ENCODE measurements at regions not wholly inside any gene's neighbourhood (a gene's known extent, or its start where the extent isn't known, plus 50 kb on each side); places are given as distances from the start of the nearest gene placed in this dataset.

- no peaks in the 10 kb centered on the region for H3K9me3 Mint-ChIP-seq
These were observed 286.1 kb downstream of the IRF8 start for GRCh38 chr16:86185089-86185488.

GRCh38 chr16:86186313-86186712, 287.4 kb downstream of the IRF8 start:
- H3K4me1 Mint-ChIP-seq = no peaks in the 10 kb centered on the region
- H3K36me3 Mint-ChIP-seq = no peaks in the 10 kb centered on the region
- DNase-seq (ENCODE audit: low spot score in 2 of 2) = no peak
- no peaks in the 10 kb centered on the region for H3K9me3 Mint-ChIP-seq
- H3K4me3 Mint-ChIP-seq = no peak overlapping the region
- H3K27ac Mint-ChIP-seq = no peak overlapping the region
- H3K27me3 Mint-ChIP-seq = peaks cover 4% of the 10 kb centered on the region
- ATAC-seq (ENCODE audit: low read depth) = no peak

More at GRCh38 chr16:86185089-86185488, 286.1 kb downstream of the IRF8 start:
- no peak overlapping the region for H3K4me3 Mint-ChIP-seq
- ATAC-seq (ENCODE audit: low read depth) (no peak), DNase-seq (ENCODE audit: low spot score in 2 of 2) (no peak)
- no peaks in the 10 kb centered on the region for H3K27me3 Mint-ChIP-seq
- H3K36me3 Mint-ChIP-seq = no peaks in the 10 kb centered on the region
- no peaks in the 10 kb centered on the region for H3K4me1 Mint-ChIP-seq
- H3K27ac Mint-ChIP-seq = no peak overlapping the region

- Mint-ChIP-seq H3K9me3 (no peaks in the 10 kb centered on the region), H3K4me3 (no peak overlapping the region), H3K36me3 (no peaks in the 10 kb centered on the region), H3K27me3 (peaks cover 7% of the 10 kb centered on the region), H3K27ac (no peak overlapping the region), H3K4me1 (no peaks in the 10 kb centered on the region)
- no peak for ATAC-seq (ENCODE audit: low read depth)
- no peak for DNase-seq (ENCODE audit: low spot score in 2 of 2)
These were observed 291.0 kb downstream of the IRF8 start for GRCh38 chr16:86189934-86190333.

GRCh38 chr16:86191663-86192062, 292.7 kb downstream of the IRF8 start:
- Mint-ChIP-seq H3K4me1 (no peaks in the 10 kb centered on the region), H3K9me3 (no peaks in the 10 kb centered on the region), H3K27ac (no peak overlapping the region), H3K36me3 (no peaks in the 10 kb centered on the region), H3K4me3 (no peak overlapping the region), H3K27me3 (peaks cover 7% of the 10 kb centered on the region)
- no peak for ATAC-seq (ENCODE audit: low read depth)
- DNase-seq (ENCODE audit: low spot score in 2 of 2) = no peak

- Mint-ChIP-seq H3K4me1 (no peaks in the 10 kb centered on the region), H3K4me3 (no peak overlapping the region), H3K27ac (no peak overlapping the region), H3K9me3 (no peaks in the 10 kb centered on the region), H3K27me3 (peaks cover 10% of the 10 kb centered on the region), H3K36me3 (no peaks in the 10 kb centered on the region)
- ATAC-seq (ENCODE audit: low read depth) (no peak), DNase-seq (ENCODE audit: low spot score in 2 of 2) (no peak)
These were observed 294.7 kb downstream of the IRF8 start for GRCh38 chr16:86193528-86194193.

- no peak for DNase-seq (ENCODE audit: low spot score in 2 of 2)
- Mint-ChIP-seq H3K9me3 (no peaks in the 10 kb centered on the region), H3K36me3 (no peaks in the 10 kb centered on the region), H3K4me1 (no peaks in the 10 kb centered on the region), H3K4me3 (no peak overlapping the region), H3K27ac (no peak overlapping the region), H3K27me3 (peaks cover 19% of the 10 kb centered on the region)
- ATAC-seq (ENCODE audit: low read depth) = no peak
These were observed 297.1 kb downstream of the IRF8 start for GRCh38 chr16:86195863-86196630.

- no peaks in the 10 kb centered on the region for H3K4me1 Mint-ChIP-seq
- H3K27ac Mint-ChIP-seq = no peak overlapping the region
- ATAC-seq (ENCODE audit: low read depth) (no peak), DNase-seq (ENCODE audit: low spot score in 2 of 2) (no peak)
- H3K27me3 Mint-ChIP-seq = peaks cover 22% of the 10 kb centered on the region
- H3K9me3 Mint-ChIP-seq = no peaks in the 10 kb centered on the region
- H3K36me3 Mint-ChIP-seq = no peaks in the 10 kb centered on the region
- H3K4me3 Mint-ChIP-seq = no peak overlapping the region
These were observed 297.9 kb downstream of the IRF8 start for GRCh38 chr16:86196687-86197391.

- Mint-ChIP-seq H3K4me1 (no peaks in the 10 kb centered on the region), H3K36me3 (no peaks in the 10 kb centered on the region), H3K9me3 (no peaks in the 10 kb centered on the region), H3K4me3 (no peak overlapping the region), H3K27ac (no peak overlapping the region), H3K27me3 (peaks cover 20% of the 10 kb centered on the region)
- no peak for ATAC-seq (ENCODE audit: low read depth)
- no peak for DNase-seq (ENCODE audit: low spot score in 2 of 2)
These were observed 299.5 kb downstream of the IRF8 start for GRCh38 chr16:86198206-86199118.

GRCh38 chr16:86199182-86199581, 300.2 kb downstream of the IRF8 start:
- no peaks in the 10 kb centered on the region for H3K36me3 Mint-ChIP-seq
- ATAC-seq (ENCODE audit: low read depth) = no peak
- H3K4me1 Mint-ChIP-seq = no peaks in the 10 kb centered on the region
- peaks cover 20% of the 10 kb centered on the region for H3K27me3 Mint-ChIP-seq
- DNase-seq (ENCODE audit: low spot score in 2 of 2) = no peak
- no peak overlapping the region for H3K27ac Mint-ChIP-seq
- no peak overlapping the region for H3K4me3 Mint-ChIP-seq
- H3K9me3 Mint-ChIP-seq = no peaks in the 10 kb centered on the region

GRCh38 chr16:86199871-86200695, 301.1 kb downstream of the IRF8 start:
- no peak overlapping the region for H3K27ac Mint-ChIP-seq
- no peaks in the 10 kb centered on the region for H3K4me1 Mint-ChIP-seq
- H3K36me3 Mint-ChIP-seq = no peaks in the 10 kb centered on the region
- H3K4me3 Mint-ChIP-seq = no peak overlapping the region
- DNase-seq (ENCODE audit: low spot score in 2 of 2) (no peak), ATAC-seq (ENCODE audit: low read depth) (no peak)
- H3K9me3 Mint-ChIP-seq = no peaks in the 10 kb centered on the region
- H3K27me3 Mint-ChIP-seq = peaks cover 22% of the 10 kb centered on the region

- Mint-ChIP-seq H3K36me3 (no peaks in the 10 kb centered on the region), H3K9me3 (no peaks in the 10 kb centered on the region), H3K27ac (no peak overlapping the region), H3K27me3 (peaks cover 22% of the 10 kb centered on the region), H3K4me3 (no peak overlapping the region), H3K4me1 (no peaks in the 10 kb centered on the region)
- ATAC-seq (ENCODE audit: low read depth) = no peak
- DNase-seq (ENCODE audit: low spot score in 2 of 2) = no peak
These were observed 301.8 kb downstream of the IRF8 start for GRCh38 chr16:86200722-86201121.

- no peak for ATAC-seq (ENCODE audit: low read depth)
- Mint-ChIP-seq H3K9me3 (no peaks in the 10 kb centered on the region), H3K4me1 (no peaks in the 10 kb centered on the region), H3K27ac (no peak overlapping the region), H3K27me3 (peaks cover 21% of the 10 kb centered on the region), H3K36me3 (no peaks in the 10 kb centered on the region), H3K4me3 (no peak overlapping the region)
- DNase-seq (ENCODE audit: low spot score in 2 of 2) = no peak
These were observed 302.8 kb downstream of the IRF8 start for GRCh38 chr16:86201746-86202145.

GRCh38 chr16:86202267-86202666, 303.3 kb downstream of the IRF8 start:
- no peak for ATAC-seq (ENCODE audit: low read depth)
- no peaks in the 10 kb centered on the region for H3K9me3 Mint-ChIP-seq

More at GRCh38 chr16:86202267-86202666, 303.3 kb downstream of the IRF8 start:
- no peaks in the 10 kb centered on the region for H3K36me3 Mint-ChIP-seq
- H3K4me1 Mint-ChIP-seq = no peaks in the 10 kb centered on the region
- DNase-seq (ENCODE audit: low spot score in 2 of 2) = no peak
- H3K27ac Mint-ChIP-seq = no peak overlapping the region
- H3K4me3 Mint-ChIP-seq = no peak overlapping the region
- peaks cover 19% of the 10 kb centered on the region for H3K27me3 Mint-ChIP-seq

Measured in memory B cell (primary cell).